ENCODE measurements at regions not wholly inside any gene's neighbourhood (a gene's known extent, or its start where the extent isn't known, plus 50 kb on each side); places are given as distances from the start of the nearest gene placed in this dataset.
"Not testable (repeated sequence)": the region's sequence is repeated elsewhere in the genome, so short reads cannot be mapped to it uniquely, and the experiment has no call there.

DNA sequence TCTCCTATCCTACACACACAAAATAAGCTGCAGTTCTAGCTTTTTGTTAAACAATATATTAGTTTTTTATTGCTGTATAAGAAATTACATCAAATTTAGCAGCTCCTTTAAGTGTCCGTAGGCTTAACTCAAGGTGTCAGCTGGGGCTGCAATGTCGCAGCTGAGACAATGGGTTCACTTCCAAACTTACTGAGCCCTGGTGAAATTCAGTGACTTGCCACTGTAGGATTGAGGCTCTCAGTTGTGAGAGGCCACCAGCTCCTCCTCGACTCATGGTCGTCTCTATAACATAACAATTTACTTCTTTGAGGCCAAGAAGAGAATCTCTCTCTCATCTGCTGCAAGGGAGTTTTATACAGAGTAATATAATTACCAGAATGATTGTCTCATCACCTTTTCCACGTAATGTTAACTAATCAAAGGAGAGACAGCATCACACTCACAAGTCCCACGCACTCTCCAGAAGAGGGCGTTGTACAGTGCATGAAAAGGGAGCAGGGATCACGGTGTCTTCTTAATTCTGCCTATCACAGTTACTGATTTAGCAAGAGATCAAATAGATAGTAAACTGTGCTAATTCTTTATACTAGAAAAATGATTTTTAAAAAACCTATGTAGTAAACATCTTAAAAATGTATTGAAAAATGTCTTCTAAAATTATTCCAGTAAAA is 735.6 kb upstream of the GBE1 start:
- no peak for DNase-seq

DNA sequence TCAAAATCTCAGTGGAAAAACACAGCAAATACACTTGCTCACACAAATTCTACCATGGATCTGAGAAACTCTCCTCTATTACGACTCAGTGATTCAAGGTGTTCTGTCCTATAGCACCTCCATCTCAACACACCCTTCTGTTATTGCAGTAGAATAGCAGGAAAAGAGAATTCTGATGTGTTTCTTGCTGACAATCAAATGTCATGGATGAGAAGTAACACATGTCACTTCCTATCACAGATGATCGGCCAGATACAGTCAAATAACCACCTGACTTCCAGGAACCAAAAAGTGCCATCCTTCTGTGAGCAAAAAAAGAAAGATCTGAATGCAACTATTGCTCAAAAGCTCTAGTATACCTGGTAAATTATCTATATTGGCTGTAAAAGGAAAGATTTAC is 734.2 kb upstream of the GBE1 start:
- no peak for DNase-seq

DNA sequence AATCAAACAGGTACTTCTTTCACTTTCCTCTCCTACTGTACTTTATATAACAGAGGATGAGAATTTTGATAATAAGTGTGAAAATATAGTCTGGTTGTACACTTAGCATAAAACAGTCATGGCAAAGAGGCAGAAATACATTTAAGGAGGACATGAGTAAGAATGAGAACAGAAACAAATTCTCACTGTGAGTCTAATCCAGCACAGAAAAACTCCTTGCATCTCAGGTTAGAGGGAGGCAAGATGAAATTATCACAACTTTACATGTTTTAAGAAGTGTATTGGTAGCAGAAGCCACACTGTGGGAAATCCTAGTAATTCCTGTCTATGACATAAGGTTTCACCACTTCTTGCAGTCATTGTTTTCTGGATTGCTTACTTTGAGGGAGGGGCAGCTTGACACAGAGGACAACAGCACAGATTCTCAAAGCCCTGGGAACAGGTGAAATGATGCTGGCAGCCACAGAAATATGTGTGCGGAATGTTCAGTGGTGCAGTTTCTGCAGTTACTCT is 733.6 kb upstream of the GBE1 start:
- no peak for DNase-seq

DNA sequence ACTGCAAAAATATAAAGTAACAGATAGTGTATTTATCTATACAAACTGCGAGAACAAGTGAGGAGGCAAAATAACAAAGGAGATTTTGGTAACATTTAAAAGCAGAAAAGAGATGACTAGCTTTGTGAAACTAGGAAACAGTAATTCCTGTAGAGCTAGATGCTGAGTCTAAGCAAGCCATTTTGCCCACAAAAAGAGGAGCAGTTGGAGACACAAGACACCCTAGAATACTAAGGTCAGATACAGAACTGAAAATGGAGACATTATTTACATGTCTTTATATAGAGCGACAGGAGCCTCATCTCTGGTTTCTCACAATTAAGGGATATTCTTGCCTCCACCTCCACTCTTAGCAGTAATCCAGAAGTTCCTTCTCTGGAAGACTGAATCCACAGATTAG is 732.4 kb upstream of the GBE1 start:
- DNase-seq, result no peak

DNA sequence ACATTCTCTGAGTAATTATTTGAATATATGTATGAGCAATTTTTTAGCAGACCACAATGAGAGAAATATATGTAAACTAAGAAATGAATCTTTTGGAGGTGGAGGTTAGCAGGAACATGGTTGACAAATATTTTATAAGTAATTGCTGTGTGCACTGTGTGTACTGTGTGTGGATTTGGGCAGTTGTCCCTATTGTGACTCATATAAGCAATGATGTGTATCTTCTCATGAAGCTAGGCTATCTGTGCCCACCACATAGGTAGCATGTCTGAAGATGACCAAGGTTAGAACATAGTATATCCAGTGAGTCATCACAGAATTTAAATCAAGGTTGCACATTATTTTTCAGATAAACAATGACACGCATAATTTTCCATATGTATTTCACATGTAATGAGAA is 713.9 kb upstream of the GBE1 start:
- no peak for DNase-seq

DNA sequence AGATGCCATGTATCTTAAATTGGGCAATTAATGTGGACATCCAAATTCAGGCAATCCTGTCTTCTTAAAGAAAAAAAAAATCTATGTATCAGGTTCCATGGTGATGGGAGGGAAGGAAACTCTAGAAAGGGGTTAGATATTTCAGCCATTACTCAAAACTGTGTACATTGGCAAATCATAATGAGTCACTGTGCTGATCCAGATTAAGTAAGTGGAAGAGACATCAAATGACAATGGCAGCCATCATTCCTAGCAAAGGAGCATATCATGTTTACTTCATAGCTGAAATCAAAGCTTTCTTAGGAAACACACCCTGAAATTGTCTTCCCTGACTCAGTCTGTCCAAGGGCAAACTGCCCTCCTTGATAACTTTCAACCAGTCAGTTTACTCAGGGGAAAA is 713.3 kb upstream of the GBE1 start:
- no peak for DNase-seq

DNA sequence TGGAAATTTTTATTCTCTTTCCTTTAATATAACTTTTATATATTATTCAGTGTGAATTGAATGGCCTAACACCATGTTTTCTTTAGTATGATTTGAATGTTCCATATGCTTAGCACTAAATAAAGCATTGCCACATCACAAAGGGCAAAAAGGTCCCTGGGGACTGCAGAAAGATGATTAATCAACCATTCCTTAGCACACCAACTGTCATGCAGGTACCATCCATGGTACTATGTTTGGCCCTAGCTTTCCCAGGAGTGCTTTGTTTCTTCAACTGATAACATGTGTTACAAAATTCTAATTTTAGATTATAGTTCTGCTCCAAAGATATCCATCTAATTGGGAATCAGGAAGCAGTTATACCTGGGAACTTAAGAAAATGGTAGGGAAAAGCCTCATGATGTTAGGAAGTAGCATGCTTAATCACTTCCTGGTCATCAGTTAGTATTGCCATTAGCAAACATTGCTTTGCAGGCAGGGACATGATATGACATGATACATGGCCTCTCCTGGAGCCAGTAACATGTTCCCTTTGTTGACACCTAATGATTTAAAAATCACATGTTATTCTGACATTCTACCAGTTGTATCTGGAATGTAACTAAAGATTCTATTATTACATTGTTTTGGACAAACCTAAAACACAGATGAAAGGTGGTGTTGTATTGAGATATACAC is 712.6 kb upstream of the GBE1 start:
- no peak for DNase-seq

DNA sequence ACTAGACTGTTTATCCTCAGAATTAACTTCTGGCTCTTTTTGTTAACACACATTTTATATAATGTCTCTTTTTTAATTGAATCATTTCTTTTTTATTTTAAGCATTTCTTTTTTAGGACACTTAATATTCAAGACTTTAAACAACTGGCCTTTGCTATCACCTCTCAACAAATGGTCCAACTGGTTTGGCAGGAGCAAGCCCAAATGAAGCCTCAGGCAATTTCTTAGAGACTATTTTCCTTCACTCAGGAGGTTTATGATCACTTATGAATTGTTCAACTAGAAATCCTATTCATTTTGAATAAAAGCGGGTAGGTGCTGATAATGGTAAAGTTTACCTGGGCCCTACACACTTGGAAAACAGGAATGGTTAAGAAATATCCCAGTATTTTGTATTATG is 705.6 kb upstream of the GBE1 start:
- no peak for DNase-seq

DNA sequence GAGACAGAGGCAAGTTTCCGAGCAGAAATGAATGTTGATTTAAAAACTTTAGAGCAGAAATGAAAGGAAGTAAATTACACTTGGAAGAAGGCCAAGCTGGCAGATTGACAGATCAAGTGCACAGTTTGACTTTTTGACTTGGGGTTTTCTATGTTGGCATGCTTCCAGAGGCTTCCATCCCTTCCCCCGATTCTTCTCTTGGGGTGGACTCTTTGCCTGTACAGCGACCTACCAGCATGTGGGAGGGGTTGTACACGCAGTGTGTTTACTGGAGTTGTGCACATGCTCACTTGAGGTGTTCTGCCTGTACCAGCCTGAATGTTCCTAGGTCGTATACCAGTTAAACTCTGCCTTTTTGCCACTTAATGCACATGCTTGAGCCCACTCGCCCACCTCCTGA is 701.5 kb upstream of the GBE1 start:
- DNase-seq, result no peak

DNA sequence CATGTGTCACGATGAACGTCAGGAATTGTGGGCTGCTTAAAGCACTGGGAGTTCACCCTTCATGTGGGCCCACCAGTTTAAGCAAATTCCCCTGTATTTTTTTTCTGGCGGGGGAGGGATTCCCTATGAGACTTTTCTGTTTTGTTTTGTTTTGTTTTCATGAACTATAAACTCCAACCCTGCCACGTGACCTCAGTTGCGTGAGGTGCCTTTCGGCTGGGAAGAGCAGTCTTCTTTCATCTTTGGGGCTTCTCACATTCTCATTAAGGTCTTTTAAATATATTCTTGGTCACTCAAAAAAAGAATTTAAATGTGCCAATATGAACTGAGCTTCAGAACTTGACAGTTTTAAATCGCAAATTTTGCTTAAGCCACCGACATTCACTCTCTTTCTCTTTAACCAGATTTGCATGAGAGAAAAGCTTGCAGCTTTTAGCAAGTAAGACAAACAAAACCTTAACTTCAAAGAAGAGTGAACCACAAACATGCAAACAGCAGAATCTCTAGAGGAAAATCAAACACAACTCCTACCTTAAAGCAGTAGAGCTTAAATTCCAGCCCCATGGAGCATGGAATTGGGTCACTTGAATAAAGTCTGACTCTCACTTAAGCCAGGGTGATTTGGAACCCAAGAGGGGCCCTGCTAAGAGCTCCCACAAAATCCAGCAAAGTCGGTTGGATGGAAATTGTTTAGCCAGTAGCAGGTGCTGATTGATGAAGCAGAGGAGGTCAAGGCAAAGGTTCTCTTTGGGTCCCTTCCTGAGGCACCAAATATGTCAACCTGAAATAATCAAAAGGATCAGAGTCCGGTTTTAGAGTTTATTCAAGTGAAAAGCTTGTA is 699.8 kb upstream of the GBE1 start:
- no peak for DNase-seq

DNA sequence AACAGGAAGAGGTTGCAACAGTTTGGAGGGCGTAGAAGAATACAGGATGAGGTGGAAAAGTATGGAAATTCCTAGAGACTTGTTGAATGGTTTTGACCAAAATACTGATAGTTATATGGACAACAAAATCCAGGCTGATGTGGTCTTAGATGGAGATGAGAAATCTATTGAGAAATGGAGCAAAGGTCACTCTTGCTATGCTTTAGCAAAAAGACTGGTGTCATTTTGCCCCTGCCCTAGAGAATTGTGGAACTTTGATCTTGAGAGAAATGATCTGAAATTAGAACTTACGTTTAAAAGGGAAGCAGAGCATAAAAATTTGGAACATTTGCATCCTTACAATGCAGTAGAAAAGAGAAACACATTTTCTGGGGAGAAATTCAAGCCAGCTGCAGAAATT is 686.9 kb upstream of the GBE1 start:
- DNase-seq, result no peak

DNA sequence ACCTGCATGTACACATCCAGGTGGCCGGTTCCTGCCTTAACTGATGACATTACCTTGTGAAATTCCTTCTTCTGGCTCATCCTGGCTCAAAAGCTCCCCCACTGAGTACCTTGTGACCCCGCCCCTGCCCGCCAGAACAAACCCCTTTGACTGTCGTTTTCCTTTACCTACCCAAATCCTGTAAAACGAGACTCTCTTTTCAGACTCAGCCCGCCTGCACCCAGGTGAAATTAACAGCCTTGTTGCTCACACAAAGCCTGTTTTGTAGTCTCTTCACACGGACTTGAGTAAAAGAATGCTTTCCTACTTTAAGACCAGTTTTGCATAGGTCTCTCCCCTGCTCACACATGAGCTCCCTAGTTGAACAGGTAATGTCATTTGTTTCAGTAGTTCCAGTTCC is 667.4 kb upstream of the GBE1 start:
- not testable (repeated sequence) for DNase-seq

DNA sequence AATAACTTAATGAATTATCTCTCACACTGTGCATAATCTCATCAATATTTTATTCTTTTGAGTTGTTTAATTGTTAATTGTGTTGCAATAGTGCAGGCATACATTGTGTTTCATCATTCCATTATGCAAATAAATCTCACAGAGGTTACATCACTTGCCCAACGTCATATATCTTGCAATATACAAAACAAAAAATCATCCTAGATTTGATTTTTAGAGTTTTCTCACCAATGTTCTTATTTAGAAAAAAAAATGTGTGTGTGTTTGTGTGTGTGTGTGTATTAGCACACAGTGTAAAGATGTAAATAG is 662.5 kb upstream of the GBE1 start:
- DNase-seq, result no peak

DNA sequence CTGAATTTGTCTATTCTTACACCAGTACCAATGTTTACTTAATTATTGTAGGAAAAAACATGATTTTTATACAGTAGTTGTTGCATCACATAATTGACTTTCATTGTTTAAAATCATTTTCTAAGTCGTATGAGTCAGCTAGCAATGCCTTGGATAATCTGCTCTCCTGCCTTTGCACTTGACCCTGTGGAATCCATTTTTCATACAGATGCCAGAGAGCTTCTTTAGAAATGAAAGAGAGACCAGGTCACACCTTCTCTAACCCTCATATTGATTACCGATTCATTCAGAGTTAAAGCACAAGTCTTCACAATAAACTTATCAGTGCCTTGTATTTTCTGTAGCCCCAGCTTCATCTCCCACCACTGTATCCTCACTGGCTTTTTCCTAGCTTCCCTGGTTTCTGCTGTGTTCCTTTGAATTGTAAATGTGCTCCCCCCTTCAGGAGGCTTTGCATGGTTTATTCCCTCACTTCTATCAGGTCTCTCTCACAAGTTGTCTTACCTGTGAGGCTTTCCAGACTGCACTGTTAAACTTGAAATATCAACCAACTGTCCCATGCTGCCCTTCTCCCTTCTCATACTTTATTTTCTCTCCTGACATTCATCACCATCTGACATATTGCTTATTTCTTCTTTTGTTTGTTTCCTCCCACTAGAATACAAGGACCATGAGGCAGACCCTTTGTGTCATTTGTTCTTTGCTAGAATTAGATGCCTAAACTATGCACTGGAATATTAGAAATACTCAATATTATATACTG is 662.0 kb upstream of the GBE1 start:
- DNase-seq, result no peak

DNA sequence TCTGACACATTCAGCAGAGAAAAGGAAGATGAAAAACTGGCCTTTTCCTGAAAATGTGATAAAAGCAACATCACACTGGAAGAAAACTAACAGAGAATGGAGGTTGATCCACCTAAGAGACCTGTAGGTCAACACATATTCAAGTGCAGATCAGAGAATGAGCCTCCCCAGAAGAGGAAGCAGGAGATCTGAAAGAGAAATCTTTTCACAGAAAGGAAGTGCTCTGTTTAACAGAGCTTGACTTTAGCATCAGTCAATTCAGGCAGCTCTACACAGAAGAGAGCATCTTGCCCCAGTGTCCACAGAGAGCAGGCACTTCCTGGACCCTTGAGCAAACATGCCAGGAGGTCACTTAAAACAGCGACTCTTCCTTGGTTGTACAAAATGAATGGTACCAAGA is 655.4 kb upstream of the GBE1 start:
- DNase-seq, result no peak

DNA sequence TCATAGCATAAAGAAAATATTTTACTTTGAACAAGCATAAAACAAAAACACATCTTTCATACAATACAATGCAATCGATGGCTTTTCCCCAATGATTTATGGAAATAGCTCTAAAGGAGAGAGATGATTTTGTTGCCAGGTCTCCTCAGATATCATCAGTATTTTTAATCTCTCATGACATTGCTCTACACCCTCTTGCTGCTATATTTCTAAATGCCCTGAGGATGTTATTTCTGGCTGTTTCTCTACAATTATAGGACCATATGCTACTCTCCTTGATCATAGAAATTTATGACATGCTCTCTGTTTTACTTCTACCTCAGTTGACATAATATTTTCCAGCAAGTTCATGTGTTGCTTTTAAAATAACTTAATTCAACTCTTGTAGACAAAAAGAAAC is 654.9 kb upstream of the GBE1 start:
- DNase-seq, result no peak

DNA sequence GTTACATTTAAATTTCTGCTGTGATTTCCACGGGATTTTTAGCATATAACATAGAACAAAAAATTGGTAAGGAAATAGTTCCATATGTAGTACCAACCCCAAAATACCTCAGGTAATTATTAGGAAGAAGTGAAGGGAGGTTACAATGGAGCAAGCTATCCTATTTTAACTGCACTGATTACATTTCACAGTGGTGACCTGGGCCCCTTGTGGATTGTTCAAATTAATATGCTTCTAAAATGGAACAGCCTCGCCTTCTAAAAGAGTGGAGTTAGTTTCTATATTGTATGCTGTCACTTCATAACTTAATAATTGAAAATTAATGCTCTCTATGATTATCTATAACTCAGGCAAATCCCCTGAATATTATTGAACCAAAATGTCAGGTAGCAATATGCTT is 651.7 kb upstream of the GBE1 start:
- DNase-seq, result no peak

DNA sequence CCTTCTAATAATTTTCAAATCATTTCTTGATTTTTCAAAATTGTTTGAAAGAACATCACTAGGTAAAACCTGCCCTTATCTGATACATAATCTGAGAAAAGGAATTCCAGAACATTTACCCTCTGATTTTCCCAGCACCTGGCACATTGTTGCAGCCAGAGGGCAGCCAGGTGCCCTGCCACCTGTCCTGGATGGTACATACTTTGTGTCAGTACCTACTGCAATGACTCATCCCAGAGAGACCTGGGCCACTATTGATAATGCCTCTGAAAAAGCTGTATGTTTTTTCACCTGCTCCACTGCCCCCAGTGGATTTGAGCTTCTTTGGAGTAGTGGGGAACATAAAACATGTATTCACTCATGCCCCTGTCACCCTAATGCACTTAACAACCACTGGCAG is 648.9 kb upstream of the GBE1 start:
- DNase-seq, result no peak

DNA sequence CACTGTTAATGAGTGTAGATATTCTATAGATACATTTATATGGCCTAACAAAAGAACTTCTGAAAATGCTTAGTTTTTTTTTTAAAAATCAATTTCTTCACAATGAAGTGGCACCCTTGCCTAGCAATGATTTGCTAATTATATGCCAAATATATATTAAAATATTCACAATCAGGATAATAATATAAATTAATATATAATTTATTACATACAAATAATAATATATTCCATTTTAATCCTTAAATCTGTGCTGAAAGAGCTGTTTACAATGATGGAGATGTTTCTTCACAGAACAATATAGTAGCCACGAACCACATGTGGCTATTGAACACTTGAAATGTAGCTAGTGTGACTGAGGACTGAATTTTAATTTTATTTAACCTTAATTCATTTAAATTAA is 648.4 kb upstream of the GBE1 start:
- no peak for DNase-seq

DNA sequence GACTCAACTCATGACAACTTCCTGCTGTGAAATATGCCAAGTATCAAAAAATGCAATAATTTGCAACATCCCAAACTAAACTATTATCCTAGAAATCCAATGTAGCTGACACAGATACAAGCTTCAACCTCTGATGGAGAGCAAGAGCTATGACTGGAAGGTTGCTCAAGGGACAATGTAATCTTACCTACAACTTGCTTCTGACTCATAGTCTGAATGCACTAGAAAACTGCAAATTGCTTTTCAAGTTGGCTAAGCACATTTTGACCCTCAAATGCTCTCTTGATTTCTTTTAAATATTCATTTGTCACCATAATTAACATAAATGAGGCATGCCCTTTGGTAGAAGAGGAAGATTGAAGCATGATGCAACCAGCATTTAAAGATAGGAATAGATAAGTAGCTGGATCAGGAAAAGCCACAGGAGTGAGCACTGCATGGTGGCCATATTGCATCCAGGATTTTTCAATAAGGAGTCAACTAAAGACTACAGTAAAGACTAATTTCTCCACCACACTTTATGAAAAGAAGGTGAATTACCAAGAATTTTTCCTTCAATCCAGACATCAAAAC is 630.8 kb upstream of the GBE1 start:
- no peak for DNase-seq

DNA sequence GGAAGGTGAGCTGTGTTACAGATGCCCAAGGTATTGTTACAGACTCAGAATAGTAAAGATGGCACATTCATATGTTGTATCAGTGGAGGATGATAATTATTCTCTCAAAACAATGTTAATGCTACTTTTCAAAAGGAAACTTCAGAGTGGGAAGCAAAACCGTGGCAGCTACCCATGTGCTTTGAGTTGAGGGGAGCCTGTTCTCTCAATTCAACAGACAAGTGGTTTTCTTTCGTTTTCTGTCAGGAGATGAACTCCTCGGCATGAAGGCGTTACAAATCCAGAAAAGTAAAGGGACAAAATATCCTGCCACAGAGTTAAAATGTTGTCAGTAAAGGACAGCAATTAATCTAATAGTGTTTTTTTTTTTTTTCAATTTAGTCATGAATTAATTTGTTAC is 629.4 kb upstream of the GBE1 start:
- no peak for DNase-seq

DNA sequence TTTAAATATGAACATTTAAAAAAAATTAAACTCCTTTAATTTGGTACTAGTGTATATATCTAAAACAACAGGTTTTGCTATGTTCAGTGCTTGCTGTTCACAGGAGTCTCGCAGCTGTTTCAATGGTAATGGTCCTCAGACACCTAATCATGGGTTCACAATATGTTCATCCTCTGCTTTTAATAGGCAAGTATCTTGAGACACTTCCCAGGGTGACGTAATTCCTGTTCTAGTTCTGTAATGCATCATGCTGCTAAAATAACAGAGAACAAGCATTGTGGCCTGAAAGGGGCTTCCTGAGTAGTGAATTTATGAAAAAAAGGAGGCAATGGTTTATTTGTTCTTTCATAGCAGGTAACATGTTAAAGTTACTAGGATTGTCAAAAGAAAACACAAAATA is 625.2 kb upstream of the GBE1 start:
- DNase-seq, result no peak

DNA sequence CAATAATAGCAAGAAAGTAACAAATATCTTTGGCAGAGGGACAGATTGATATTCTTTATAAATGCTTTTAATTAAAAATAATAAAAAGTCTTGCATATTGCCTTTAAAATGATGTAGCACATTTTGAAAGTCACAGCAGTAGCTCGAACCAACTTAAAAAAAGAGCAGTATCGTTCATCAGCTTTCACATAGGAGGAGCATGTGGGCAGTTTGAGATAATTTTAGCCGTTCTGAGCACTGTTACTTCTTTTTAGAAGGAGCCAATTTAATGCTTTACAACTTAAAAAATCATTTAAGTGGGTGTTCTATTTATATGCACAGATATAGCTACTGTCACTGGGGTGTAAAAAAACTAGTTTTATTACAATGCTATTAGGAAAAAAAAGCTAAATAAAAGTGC is 622.7 kb upstream of the GBE1 start:
- DNase-seq, result no peak

Measured in T-helper 9 cell (primary cell).